ENCODE measurements at regions not wholly inside any gene's neighbourhood (a gene's known extent, or its start where the extent isn't known, plus 50 kb on each side); places are given as distances from the start of the nearest gene placed in this dataset.
"Not testable (repeated sequence)": the region's sequence is repeated elsewhere in the genome, so short reads cannot be mapped to it uniquely, and the experiment has no call there.

DNA sequence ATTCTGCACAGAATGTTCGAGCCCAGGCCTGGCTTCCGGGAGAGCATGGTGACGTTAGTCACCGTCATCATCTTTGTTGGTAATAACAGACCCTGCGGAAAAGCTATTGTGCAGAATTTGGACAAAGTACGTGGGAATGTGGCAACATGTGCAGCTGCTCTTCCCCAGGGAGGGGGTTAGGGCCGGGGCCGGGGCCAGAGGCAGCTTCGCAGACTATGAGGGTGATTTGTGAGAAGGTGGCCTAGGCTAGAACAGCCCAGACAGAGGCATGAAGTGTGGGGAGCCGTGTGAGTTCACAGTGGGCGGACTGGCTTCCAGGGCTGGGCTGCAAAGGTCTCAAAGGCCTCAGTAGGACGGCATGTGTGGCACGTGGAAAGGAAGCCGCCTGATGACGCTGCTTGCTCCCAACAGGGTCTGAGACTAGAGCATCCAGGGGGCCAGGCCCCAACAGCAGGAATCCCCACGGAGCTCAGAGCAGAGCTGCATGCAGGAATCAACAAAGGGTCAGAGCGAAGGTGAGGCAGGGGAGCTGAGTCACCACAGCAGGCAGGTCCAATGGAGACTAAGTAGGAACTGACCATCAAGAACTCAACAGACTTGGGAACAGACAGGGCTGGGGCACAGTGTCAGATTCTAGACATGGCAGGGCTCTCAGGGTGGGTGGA is 109.2 kb downstream of the NPIPB11 start:
- not testable (repeated sequence) for H3K9me3 Mint-ChIP-seq, H3K4me3 Mint-ChIP-seq, H3K27me3 Mint-ChIP-seq, H3K36me3 Mint-ChIP-seq, ATAC-seq, H3K27ac Mint-ChIP-seq
- peaks cover 18% of the 10 kb centered on the region for H3K4me1 Mint-ChIP-seq

DNA sequence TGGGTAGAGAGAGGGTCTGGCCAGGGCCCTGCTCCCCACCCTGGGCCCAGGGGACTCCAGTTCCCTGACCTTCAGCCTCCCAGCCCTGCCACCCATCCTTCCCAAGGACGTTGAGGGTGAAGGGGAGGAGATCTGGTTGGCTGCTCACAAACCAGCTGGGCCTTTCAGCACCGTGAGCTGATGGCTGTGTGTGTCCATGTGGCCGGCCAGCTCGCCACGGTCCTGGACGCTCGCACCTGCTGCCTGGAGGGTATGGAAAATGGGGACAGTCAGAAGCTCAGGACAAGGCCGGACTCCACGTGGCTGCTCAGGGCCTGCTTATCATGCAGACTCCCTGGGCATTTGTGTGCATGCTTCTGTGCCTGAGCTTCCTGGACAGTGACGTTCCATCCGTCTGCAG is 110.3 kb downstream of the NPIPB11 start:
- ATAC-seq, H3K36me3 Mint-ChIP-seq, H3K27ac Mint-ChIP-seq, H3K4me3 Mint-ChIP-seq, H3K27me3 Mint-ChIP-seq, H3K9me3 Mint-ChIP-seq: not testable (repeated sequence)
- H3K4me1 Mint-ChIP-seq = peaks cover 28% of the 10 kb centered on the region

DNA sequence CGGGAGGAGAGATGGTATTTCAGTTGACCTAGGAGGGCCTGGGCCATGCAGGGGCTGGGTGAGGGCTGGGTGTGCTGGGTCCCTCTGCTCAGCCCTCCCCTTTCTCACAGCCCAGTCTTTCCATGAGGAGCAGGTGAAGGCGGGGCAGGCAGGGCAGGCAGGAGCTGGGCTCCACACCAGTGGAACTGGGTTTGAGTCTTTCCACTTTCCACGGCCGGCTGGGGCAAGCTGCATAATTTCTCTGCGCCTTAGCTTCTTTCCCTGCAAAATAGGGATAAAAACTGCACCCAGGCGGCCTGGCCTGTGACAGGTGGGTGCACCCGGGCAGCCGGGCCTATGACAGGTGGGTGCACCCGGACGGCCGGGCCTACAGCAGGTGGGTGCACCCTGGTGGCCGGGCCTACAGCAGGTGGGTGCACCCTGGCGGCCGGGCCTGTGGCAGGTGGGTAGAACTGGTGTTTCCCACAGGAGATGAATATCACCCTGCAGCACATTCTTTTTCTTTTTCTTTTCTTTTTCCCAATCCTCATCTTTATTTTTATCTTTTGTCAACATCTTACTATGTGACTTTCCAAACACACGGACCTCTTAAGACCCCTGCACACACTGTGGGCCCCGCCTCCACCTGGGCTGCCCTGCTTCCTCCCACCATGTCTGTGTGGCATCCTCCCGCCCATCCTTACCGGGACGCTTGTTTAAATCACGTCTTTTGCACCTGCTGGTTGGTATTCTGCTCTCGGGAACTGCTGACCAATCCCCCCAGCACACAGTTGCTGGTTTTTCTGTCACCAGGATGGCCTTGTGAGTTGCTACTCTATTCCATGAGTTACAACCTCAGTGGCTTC is 111.3 kb downstream of the NPIPB11 start:
- not testable (repeated sequence) for H3K4me3 Mint-ChIP-seq, ATAC-seq, H3K36me3 Mint-ChIP-seq, H3K27me3 Mint-ChIP-seq, H3K9me3 Mint-ChIP-seq, H3K27ac Mint-ChIP-seq
- H3K4me1 Mint-ChIP-seq = peaks cover 38% of the 10 kb centered on the region

- peaks cover 40% of the 10 kb centered on the region for H3K4me1 Mint-ChIP-seq
- H3K27me3 Mint-ChIP-seq, H3K36me3 Mint-ChIP-seq, ATAC-seq, H3K9me3 Mint-ChIP-seq, H3K4me3 Mint-ChIP-seq: not testable (repeated sequence)
- peak overlapping the region; percentile 29 for H3K27ac Mint-ChIP-seq
Measured at GRCh38 chr16:29294400-29294933, 112.0 kb downstream of the NPIPB11 start.

DNA sequence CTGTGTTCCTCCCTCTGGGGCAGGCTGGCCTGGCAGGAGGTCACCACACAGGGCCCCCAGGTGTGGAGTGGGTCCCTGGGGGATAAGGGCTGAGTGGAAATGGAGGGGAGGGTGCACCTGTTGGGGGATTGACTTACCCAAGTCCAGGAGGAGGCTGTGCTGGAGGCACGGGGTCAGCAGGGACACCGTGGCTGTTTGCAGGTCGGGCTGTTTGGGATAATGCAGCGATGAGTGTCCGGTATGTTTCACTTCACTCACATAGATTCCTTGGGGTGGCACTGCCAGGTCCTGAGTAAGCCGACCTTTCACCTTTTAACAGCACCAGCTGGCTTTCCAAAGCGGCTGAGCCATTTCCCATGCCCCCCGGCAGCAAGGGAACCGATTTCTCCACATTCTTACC is 113.0 kb downstream of the NPIPB11 start:
- H3K27ac Mint-ChIP-seq, H3K36me3 Mint-ChIP-seq, H3K9me3 Mint-ChIP-seq, H3K4me3 Mint-ChIP-seq, H3K27me3 Mint-ChIP-seq, ATAC-seq: not testable (repeated sequence)
- H3K4me1 Mint-ChIP-seq = peaks cover 40% of the 10 kb centered on the region

GRCh38 chr16:29292952-29293471 is 113.5 kb downstream of the NPIPB11 start:
- not testable (repeated sequence) for H3K4me3 Mint-ChIP-seq, H3K27ac Mint-ChIP-seq, ATAC-seq, H3K36me3 Mint-ChIP-seq, H3K27me3 Mint-ChIP-seq, H3K9me3 Mint-ChIP-seq
- H3K4me1 Mint-ChIP-seq = peaks cover 40% of the 10 kb centered on the region

GRCh38 chr16:29291329-29292271 is 114.9 kb downstream of the NPIPB11 start:
- H3K4me1 Mint-ChIP-seq = peaks cover 43% of the 10 kb centered on the region
- not testable (repeated sequence) for H3K4me3 Mint-ChIP-seq, H3K27me3 Mint-ChIP-seq, ATAC-seq, H3K36me3 Mint-ChIP-seq, H3K9me3 Mint-ChIP-seq
- H3K27ac Mint-ChIP-seq = peak overlapping the region; percentile 90

DNA sequence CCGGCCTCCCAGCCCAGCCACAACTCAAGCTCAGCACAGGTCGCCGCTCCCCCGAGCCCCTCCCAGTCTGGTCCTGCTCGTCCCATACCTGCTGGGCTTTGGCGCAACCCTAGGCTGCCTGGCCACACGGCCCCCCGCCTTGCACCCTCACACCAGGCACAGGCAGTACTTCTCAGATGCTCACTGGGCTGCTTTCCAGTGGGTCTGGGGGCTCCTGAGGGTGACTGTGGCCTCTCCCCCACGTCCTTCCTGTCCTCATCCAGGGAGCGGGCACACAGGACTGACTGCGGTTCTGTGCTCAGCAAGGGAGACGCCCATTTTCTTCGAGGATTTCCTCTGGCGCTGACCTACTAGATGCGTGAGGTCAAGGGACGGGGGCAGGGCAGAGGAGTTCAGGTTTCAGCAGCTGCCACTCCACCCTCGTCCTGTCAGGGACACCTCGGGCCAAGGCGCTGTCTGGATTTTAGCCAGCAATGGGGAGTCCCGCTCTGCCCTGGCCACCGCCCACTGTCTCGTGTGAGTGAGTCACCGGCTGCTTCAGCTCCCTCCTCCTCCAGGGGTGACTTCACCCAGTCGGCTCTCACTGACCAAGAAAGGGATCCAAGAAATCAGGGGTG is 115.8 kb downstream of the NPIPB11 start:
- Mint-ChIP-seq H3K36me3 (no peaks in the 10 kb centered on the region), H3K4me3 (peak overlapping the region; percentile 75), H3K4me1 (peaks cover 46% of the 10 kb centered on the region), H3K9me3 (no peaks in the 10 kb centered on the region), H3K27me3 (no peaks in the 10 kb centered on the region), H3K27ac (peak overlapping the region; percentile 90)
- ATAC-seq = peak; percentile 91

- ATAC-seq, H3K9me3 Mint-ChIP-seq, H3K36me3 Mint-ChIP-seq, H3K27me3 Mint-ChIP-seq: not testable (repeated sequence)
- peaks cover 46% of the 10 kb centered on the region for H3K4me1 Mint-ChIP-seq
- H3K27ac Mint-ChIP-seq = peak overlapping the region; percentile 90
- peak overlapping the region; percentile 34 for H3K4me3 Mint-ChIP-seq
Measured at GRCh38 chr16:29289516-29290239, 116.8 kb downstream of the NPIPB11 start.

- not testable (repeated sequence) for H3K36me3 Mint-ChIP-seq, ATAC-seq, H3K27ac Mint-ChIP-seq, H3K27me3 Mint-ChIP-seq, H3K4me3 Mint-ChIP-seq, H3K9me3 Mint-ChIP-seq
- H3K4me1 Mint-ChIP-seq = peaks cover 46% of the 10 kb centered on the region
Measured at GRCh38 chr16:29288711-29289474, 117.6 kb downstream of the NPIPB11 start.

- not testable (repeated sequence) for ATAC-seq, H3K9me3 Mint-ChIP-seq, H3K4me3 Mint-ChIP-seq
Measured at GRCh38 chr16:29287871-29288535, 118.5 kb downstream of the NPIPB11 start.

DNA sequence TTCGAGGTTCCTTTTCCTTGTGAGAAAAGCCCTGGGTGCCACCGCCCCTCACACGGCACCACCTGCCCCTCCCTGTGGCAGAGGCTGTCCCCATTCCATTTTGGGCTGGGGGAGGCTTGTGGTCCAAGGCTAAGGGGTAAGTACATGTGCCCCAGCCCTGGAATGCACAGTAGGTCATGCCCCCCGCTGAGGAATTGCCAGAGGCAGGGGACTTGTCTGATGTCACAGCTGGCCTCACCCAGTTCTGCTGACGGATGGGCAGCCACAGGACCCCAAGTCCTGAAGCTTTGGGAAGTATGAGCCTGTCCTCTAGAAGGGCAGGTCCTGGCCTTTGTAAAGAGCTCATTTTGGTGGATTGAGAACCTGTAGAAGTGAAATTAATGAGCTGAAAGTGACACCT is 119.3 kb downstream of the NPIPB11 start:
- H3K4me1 Mint-ChIP-seq = peaks cover 52% of the 10 kb centered on the region
- not testable (repeated sequence) for H3K9me3 Mint-ChIP-seq, H3K27me3 Mint-ChIP-seq, H3K36me3 Mint-ChIP-seq, H3K4me3 Mint-ChIP-seq, ATAC-seq, H3K27ac Mint-ChIP-seq

More at GRCh38 chr16:29287871-29288535, 118.5 kb downstream of the NPIPB11 start:
- H3K27ac Mint-ChIP-seq, H3K36me3 Mint-ChIP-seq, H3K27me3 Mint-ChIP-seq: not testable (repeated sequence)
- peaks cover 52% of the 10 kb centered on the region for H3K4me1 Mint-ChIP-seq

DNA sequence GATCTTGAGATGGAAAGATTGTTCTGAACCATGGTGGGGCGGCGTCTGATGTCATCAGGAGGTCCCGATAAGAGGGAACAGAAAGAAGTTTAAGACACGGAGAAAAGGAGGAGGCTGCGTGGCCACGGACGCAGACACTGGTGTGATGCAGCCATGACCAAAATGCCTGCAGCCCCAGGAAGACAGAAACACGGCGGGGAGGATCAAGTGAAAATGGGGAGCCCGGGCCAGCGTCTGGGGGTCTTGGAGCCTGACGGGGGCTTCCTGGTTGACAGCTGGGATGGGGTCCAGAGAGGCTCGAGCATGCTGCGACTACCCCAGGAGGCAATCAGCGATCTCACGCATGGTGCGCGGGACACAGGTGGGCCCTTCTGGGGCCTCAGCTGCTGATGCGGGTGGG is 119.7 kb downstream of the NPIPB11 start:
- H3K27ac Mint-ChIP-seq, H3K4me3 Mint-ChIP-seq, H3K27me3 Mint-ChIP-seq, ATAC-seq, H3K9me3 Mint-ChIP-seq: not testable (repeated sequence)
- H3K4me1 Mint-ChIP-seq = peaks cover 48% of the 10 kb centered on the region
- peaks cover 13% of the 10 kb centered on the region for H3K36me3 Mint-ChIP-seq
